Endothelial cell of umbilical vein (primary cell): ENCODE measurements at regions not wholly inside any gene's neighbourhood (a gene's known extent, or its start where the extent isn't known, plus 50 kb on each side); places are given as distances from the start of the nearest gene placed in this dataset.

Source experiments
- BruUV-seq: library from RNA; stranded (reverse); fragments of 400-500 nt; replicated peaks from 2 replicates; lab custom pipeline; 2021; lab: Mats Ljungman, UMichigan
- CTCF ChIA-PET: fragments of 300-600, 350-600 bp; sonication (Branson Sonifier 250); formaldehyde crosslinking; loops from one replicate; lab custom pipeline; 2021; ENCODE audit warnings: antibody characterized with exemption, inconsistent platforms; lab: Charles Lee
- POLR2A ChIA-PET: fragments of 300-600, 350-600 bp; sonication (Branson Sonifier 250); formaldehyde crosslinking; loops from one replicate; lab custom pipeline; 2021; ENCODE audit warnings: antibody characterized with exemption, inconsistent platforms; lab: Charles Lee
- DNase-seq: peaks from one replicate; pipeline ENCODE4 v3.0.0-alpha.2; 2011; ENCODE audit warnings: low read depth, low spot score
- FAIRE-seq: peaks from 2 replicates; lab custom pipeline; 2011; peaks lifted over from hg19 to GRCh38; lab: Jason Lieb, UNC
- H2AFZ ChIP-seq: 2 replicates; pipeline ENCODE4 v1.6.0; 2012; ENCODE audit warnings: low read depth, low read length, control low read depth, inconsistent platforms
- H3K27ac ChIP-seq: 2 replicates; pipeline ENCODE4 v1.5.1; 2011; ENCODE audit warnings: low read depth, mild to moderate bottlenecking, control low read depth, low read length, moderate library complexity; ENCODE audit not compliant: insufficient read depth
- H3K27me3 ChIP-seq, 2 experiments: 2 replicates each; pipeline versions ENCODE4 v1.6.0 to v1.6.1; 2011; ENCODE audit warnings: low read length in 2 of 2, mixed read lengths in 1 of 2; ENCODE audit not compliant: control insufficient read depth in 2 of 2, insufficient read depth in 2 of 2
- H3K36me3 ChIP-seq, 2 experiments: 2 replicates in 1 of 2; 3 replicates in 1 of 2; pipeline ENCODE4 v1.5.1; 2011; ENCODE audit warnings: low read length in 2 of 2, mild to moderate bottlenecking in 1 of 2, moderate library complexity in 1 of 2; ENCODE audit not compliant: control insufficient read depth in 2 of 2, insufficient read depth in 2 of 2; ENCODE audit errors: extremely low read depth in 1 of 2
- H3K4me1 ChIP-seq: 3 replicates; pipeline ENCODE4 v1.5.1; 2011; ENCODE audit warnings: mild to moderate bottlenecking, low read length; ENCODE audit not compliant: control insufficient read depth, insufficient read depth; ENCODE audit errors: extremely low read depth
- H3K4me2 ChIP-seq: 2 replicates; pipeline ENCODE4 v1.6.1; 2011; ENCODE audit warnings: low read length, control low read depth, mixed read lengths; ENCODE audit not compliant: insufficient read depth
- H3K4me3 ChIP-seq, 3 experiments: fragments of 200-600 bp in 1 of 3; sonication (generic), shearing (Covaris generic) in 1 of 3; replicated peaks in 1 of 3; 2 replicates each; pipeline ENCODE4 v1.5.1; 2011 to 2016; ENCODE audit warnings: control low read depth in 3 of 3, low read length in 3 of 3, mild to moderate bottlenecking in 2 of 3, inconsistent platforms in 1 of 3, low read depth in 1 of 3, moderate library complexity in 1 of 3; ENCODE audit not compliant: insufficient read depth in 1 of 3
- H3K79me2 ChIP-seq: 2 replicates; pipeline ENCODE4 v1.6.0; 2012; ENCODE audit warnings: low read length, inconsistent platforms; ENCODE audit not compliant: control insufficient read depth, insufficient read depth
- H3K9ac ChIP-seq: replicated peaks from 2 replicates; pipeline ENCODE3; 2011; ENCODE audit warnings: low read length, control low read depth; ENCODE audit not compliant: insufficient read depth; ENCODE audit errors: extremely low read depth
- H3K9me1 ChIP-seq: replicated peaks from 3 replicates; pipeline ENCODE4 v1.6.0; 2011; ENCODE audit warnings: mild to moderate bottlenecking, low read length; ENCODE audit not compliant: control insufficient read depth, insufficient read depth; ENCODE audit errors: extremely low read depth
- H3K9me3 ChIP-seq: replicated peaks from 2 replicates; pipeline ENCODE4 v1.5.1; 2012; ENCODE audit warnings: low read length, inconsistent platforms; ENCODE audit not compliant: control insufficient read depth, insufficient read depth
- H4K20me1 ChIP-seq: replicated peaks from 2 replicates; pipeline ENCODE3; 2011; ENCODE audit warnings: mild to moderate bottlenecking, low read length; ENCODE audit not compliant: control insufficient read depth, insufficient read depth; ENCODE audit errors: extremely low read depth
- CTCF ChIP-seq, 2 donors: IDR thresholded peaks; 1 replicate in 1 of 2; 2 replicates in 1 of 2; pipeline ENCODE4 v1.5.1; 2011; ENCODE audit warnings: low read length in 2 of 2, mild to moderate bottlenecking in 2 of 2, moderate library complexity in 2 of 2, control low read depth in 1 of 2, inconsistent platforms in 1 of 2, low read depth in 1 of 2; ENCODE audit not compliant: insufficient read depth in 1 of 2; ENCODE audit errors: extremely low read depth in 1 of 2
- EZH2 ChIP-seq: IDR thresholded peaks from 2 replicates; pipeline ENCODE4 v1.6.1; 2012; ENCODE audit warnings: borderline replicate concordance, low read depth, mild to moderate bottlenecking, moderate library complexity, low read length, inconsistent platforms; ENCODE audit not compliant: severe bottlenecking
- FOS ChIP-seq: IDR thresholded peaks from 2 replicates; pipeline ENCODE4 v1.6.1; 2011; ENCODE audit warnings: mild to moderate bottlenecking, low read length, moderate library complexity, borderline replicate concordance; ENCODE audit not compliant: insufficient read depth
- GATA2 ChIP-seq: IDR thresholded peaks from 2 replicates; pipeline ENCODE4 v1.7.0; 2011; ENCODE audit warnings: low read depth, mild to moderate bottlenecking, moderate library complexity, mixed read lengths, low read length; ENCODE audit not compliant: insufficient read length, insufficient read depth
- JUN ChIP-seq: IDR thresholded peaks from 2 replicates; pipeline ENCODE4 v1.6.1; 2011; ENCODE audit warnings: borderline replicate concordance, low read depth; ENCODE audit not compliant: insufficient read length, insufficient read depth
- MYC ChIP-seq: IDR thresholded peaks from one replicate; pipeline ENCODE4 v1.6.1; 2011; ENCODE audit warnings: mild to moderate bottlenecking, low read depth, low read length
- POLR2A ChIP-seq: IDR thresholded peaks from 2 replicates; pipeline ENCODE4 v1.6.1; 2012; ENCODE audit warnings: low read depth, mild to moderate bottlenecking, control low read depth, low read length
- POLR2AphosphoS5 ChIP-seq: IDR thresholded peaks from 2 replicates; pipeline ENCODE4 v1.6.1; 2012; ENCODE audit warnings: low read depth, mild to moderate bottlenecking, control low read depth, low read length, moderate library complexity; ENCODE audit not compliant: insufficient read depth
- dilution Hi-C: fragments of 300-500 bp; cut with MboI; formaldehyde crosslinking; loops from one replicate; pipeline ENCODE4 v1.15.0; 2019; ENCODE audit warnings: low sequenced_read_pairs; ENCODE audit not compliant: extremely low pct_ligation_motif_present
- intact Hi-C: fragments of 100-400 bp; cut with micrococcal nuclease; formaldehyde crosslinking; loops from one replicate; pipeline ENCODE4 v1.10.0; 2022
- TF ChIP-seq, protein P1 (sequence below): IDR thresholded peaks from 2 replicates; pipeline ENCODE4 v1.6.1; 2011; ENCODE audit not compliant: insufficient read depth, insufficient read length

GRCh38 chr7:49244543-49244942 lies 320.2 kb downstream of the CDC14C start:
- Histone ChIP-seq H3K9me3 (peaks cover 2% of the 10 kb centered on the region), H3K9me1 (no peaks in the 10 kb centered on the region), H3K4me2 (no peak overlapping the region), H3K79me2 (no peaks in the 10 kb centered on the region), H3K4me3 (no peak overlapping the region), H3K27me3 (no peaks in the 10 kb centered on the region), H3K9ac (no peak overlapping the region), H4K20me1 (no peaks in the 10 kb centered on the region), H2AFZ (no peak overlapping the region), H3K4me1 (no peaks in the 10 kb centered on the region), H3K36me3 (no peaks in the 10 kb centered on the region), H3K27ac (no peak overlapping the region)
- POLR2A ChIA-PET, result no interaction called here
- intact Hi-C loops (no loop called here), dilution Hi-C loops (no loop called here)
- BruUV-seq, result no TSS peak
- TF ChIP-seq POLR2AphosphoS5 (no peak), EZH2 (no peak), MYC (no peak), GATA2 (no peak), POLR2A (no peak), FOS (no peak), JUN (no peak), CTCF (IDR thresholded peaks at IDR 0.05; ENCODE audit: extremely low read depth in 1 of 2, insufficient read depth in 1 of 2, low read depth in 1 of 2, low read length in 2 of 2) (no peak)
- TF ChIP-seq, protein P1, sequence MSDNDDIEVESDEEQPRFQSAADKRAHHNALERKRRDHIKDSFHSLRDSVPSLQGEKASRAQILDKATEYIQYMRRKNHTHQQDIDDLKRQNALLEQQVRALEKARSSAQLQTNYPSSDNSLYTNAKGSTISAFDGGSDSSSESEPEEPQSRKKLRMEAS, result no peak
- CTCF ChIA-PET, result no interaction called here
- FAIRE-seq, result no peak
- DNase-seq, result no peak
